ENCODE measurements at regions not wholly inside any gene's neighbourhood (a gene's known extent, or its start where the extent isn't known, plus 50 kb on each side); places are given as distances from the start of the nearest gene placed in this dataset.

DNA sequence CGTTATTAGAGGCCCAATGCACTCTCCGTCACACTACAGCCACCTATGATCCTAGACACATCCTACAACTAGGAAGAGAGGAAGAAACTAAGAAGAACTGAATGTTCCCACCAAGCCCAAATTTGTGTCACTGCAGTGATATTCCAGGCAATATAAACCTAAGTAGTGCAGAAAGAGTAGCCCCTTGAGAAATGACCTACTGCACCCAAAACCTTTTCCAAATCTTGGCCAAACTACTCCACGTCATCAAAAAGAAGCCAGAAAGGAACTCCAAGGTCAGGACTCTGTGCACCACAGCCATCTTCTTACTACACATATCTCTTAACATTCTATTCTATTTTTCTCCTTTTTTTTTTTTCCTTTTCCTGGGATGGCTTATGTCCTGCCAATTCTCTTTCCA is 60.2 kb downstream of the ADAMTS1 start:
- no peaks in the 10 kb centered on the region for H3K36me3 Mint-ChIP-seq (ENCODE audit: low read depth)
- POLR2A ChIA-PET: no interaction called here
- H3K4me1 Mint-ChIP-seq (ENCODE audit: low read depth): no peaks in the 10 kb centered on the region
- intact Hi-C loops (cut with micrococcal nuclease): no loop called here
- CTCF ChIA-PET: no interaction called here
- no peak for ATAC-seq
- TF ChIP-seq, protein P1, sequence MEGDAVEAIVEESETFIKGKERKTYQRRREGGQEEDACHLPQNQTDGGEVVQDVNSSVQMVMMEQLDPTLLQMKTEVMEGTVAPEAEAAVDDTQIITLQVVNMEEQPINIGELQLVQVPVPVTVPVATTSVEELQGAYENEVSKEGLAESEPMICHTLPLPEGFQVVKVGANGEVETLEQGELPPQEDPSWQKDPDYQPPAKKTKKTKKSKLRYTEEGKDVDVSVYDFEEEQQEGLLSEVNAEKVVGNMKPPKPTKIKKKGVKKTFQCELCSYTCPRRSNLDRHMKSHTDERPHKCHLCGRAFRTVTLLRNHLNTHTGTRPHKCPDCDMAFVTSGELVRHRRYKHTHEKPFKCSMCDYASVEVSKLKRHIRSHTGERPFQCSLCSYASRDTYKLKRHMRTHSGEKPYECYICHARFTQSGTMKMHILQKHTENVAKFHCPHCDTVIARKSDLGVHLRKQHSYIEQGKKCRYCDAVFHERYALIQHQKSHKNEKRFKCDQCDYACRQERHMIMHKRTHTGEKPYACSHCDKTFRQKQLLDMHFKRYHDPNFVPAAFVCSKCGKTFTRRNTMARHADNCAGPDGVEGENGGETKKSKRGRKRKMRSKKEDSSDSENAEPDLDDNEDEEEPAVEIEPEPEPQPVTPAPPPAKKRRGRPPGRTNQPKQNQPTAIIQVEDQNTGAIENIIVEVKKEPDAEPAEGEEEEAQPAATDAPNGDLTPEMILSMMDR (IDR thresholded peaks at IDR 0.05): no peak
- no peaks in the 10 kb centered on the region for H3K9me3 Mint-ChIP-seq
- no peak overlapping the region for H3K4me3 Mint-ChIP-seq
- H3K27ac Mint-ChIP-seq: no peak overlapping the region
- DNase-seq: no peak
- H3K27me3 Mint-ChIP-seq: no peaks in the 10 kb centered on the region

DNA sequence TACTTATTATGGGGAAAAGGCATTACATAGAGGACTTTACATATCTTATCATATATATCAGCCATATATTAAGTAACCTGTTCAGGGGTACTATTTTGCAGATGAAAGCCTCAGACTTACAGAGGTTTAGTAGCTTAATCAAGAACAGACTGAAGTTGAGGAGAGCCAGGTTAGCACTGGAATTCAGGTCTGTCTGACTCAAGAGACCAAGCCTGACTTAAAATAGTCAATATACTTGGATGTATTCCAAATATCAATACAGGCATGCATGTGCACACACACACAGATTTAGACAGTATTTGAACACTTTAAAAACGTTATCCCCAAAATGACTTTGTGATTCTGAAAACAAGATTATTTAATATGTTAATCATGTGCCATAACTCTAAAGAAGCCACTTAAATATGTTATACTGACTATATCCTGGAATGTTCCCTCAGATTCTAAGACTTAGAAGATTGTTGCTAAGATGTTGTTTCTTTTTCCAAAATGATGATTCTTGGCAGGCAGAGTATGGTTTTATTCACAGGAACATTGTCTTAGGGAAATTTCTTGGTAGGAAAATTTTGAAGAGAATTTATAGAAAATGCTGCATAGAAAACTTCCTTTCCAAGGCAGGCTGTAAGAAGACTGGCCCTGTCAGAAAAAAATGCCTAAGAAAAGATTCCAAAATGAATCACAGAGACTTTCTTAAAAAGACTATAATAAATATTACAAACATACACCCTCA is 61.6 kb downstream of the ADAMTS1 start:
- Mint-ChIP-seq H3K27me3 (no peaks in the 10 kb centered on the region), H3K4me1 (ENCODE audit: low read depth) (no peaks in the 10 kb centered on the region), H3K36me3 (ENCODE audit: low read depth) (no peaks in the 10 kb centered on the region), H3K27ac (no peak overlapping the region), H3K9me3 (no peaks in the 10 kb centered on the region), H3K4me3 (no peak overlapping the region)
- ChIA-PET POLR2A (interaction anchor here (0.6 kb wide), 1 partner anchor 944 kb away, joined by 3 read pairs; no protein-coding TSS in a partner anchor), CTCF (interaction anchor here (0.7 kb wide), 1 partner anchor 32 kb away, joined by 3 read pairs; no protein-coding TSS in a partner anchor)
- DNase-seq: no peak
- TF ChIP-seq, protein P1 (IDR thresholded peaks at IDR 0.05): no peak
- ATAC-seq: no peak
- intact Hi-C loops (cut with micrococcal nuclease): no loop called here

DNA sequence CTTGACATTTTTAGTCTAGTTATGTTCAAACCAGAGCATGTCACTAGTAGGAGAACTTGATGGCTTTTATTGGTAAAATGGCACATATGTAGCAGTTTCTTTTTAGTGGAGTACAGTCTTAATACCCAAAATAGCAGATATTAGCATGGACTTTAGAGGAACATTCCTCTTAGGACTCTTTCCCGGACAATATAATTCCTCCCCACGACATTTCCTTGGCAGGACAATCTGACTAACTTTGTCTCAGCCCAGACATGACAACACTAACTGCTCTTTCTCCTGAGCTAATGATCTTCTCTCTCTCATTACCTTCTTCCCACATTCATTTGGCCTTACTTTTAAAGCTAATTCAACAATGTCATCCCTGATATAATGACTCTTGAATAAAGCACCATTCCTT is 62.5 kb downstream of the ADAMTS1 start:
- Mint-ChIP-seq H3K27me3 (no peaks in the 10 kb centered on the region), H3K36me3 (ENCODE audit: low read depth) (no peaks in the 10 kb centered on the region), H3K27ac (no peak overlapping the region), H3K9me3 (no peaks in the 10 kb centered on the region), H3K4me1 (ENCODE audit: low read depth) (no peaks in the 10 kb centered on the region), H3K4me3 (no peak overlapping the region)
- TF ChIP-seq, protein P1 (IDR thresholded peaks at IDR 0.05): no peak
- ChIA-PET CTCF (interaction anchor here (0.7 kb wide), 1 partner anchor 33 kb away, joined by 3 read pairs; no protein-coding TSS in a partner anchor), POLR2A (interaction anchor here (0.5 to 0.6 kb wide), 2 partner anchors 276 to 945 kb away, joined by 3 read pairs; no protein-coding TSS in a partner anchor)
- intact Hi-C loops (cut with micrococcal nuclease): no loop called here
- no peak for ATAC-seq
- DNase-seq: no peak

DNA sequence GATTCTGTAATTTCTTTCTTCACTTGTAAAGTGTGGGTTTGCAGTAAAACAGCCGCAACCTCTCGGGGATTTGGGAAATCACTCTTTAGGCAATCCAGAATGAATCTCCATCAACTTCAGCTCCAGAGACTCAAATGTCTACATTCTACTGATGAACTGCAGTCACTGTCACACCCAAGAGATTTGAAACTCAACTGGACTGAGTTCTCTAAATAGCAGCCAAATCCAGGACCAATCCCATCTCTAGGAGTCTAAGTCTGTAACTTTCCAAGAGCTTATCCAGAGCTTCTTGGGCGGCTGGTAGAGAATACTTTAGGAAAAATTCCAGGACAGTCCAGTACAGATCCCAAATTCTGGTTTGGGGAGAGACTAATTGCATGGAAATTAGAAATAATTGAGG is 62.9 kb downstream of the ADAMTS1 start:
- TF ChIP-seq, protein P1 (IDR thresholded peaks at IDR 0.05): no peak
- Mint-ChIP-seq H3K4me3 (no peak overlapping the region), H3K4me1 (ENCODE audit: low read depth) (no peaks in the 10 kb centered on the region), H3K36me3 (ENCODE audit: low read depth) (no peaks in the 10 kb centered on the region), H3K27me3 (no peaks in the 10 kb centered on the region), H3K27ac (no peak overlapping the region), H3K9me3 (no peaks in the 10 kb centered on the region)
- ChIA-PET POLR2A (interaction anchor here (0.5 to 0.6 kb wide), 2 partner anchors 276 to 973 kb away, joined by 3 to 4 read pairs; no protein-coding TSS in a partner anchor), CTCF (no interaction called here)
- no peak for DNase-seq
- no peak for ATAC-seq
- intact Hi-C loops (cut with micrococcal nuclease): no loop called here

DNA sequence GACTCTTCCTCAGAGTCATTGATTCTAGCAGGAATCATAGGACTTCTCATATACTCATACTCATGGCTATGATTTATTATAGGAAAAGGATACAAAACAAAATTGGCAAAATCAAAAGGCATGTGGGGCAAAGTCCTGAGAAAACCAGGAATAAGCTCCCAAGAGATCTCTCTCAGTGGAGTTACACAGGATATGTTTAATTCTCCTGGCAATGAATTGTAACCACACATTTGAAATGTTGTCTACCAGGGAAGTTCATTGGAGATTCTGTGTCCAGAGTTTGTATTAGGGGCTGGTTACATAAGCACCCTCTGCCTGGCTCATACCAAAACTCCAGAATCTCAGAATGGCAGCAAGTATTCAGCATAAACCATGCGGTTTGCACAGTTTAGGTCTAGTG is 63.9 kb downstream of the ADAMTS1 start:
- no peak for ATAC-seq
- POLR2A ChIA-PET: no interaction called here

More for the DNA sequence above, 63.9 kb downstream of the ADAMTS1 start:
- H3K4me1 Mint-ChIP-seq (ENCODE audit: low read depth): no peaks in the 10 kb centered on the region
- peaks cover 2% of the 10 kb centered on the region for H3K27me3 Mint-ChIP-seq
- H3K4me3 Mint-ChIP-seq: no peak overlapping the region
- H3K27ac Mint-ChIP-seq: no peak overlapping the region
- no peaks in the 10 kb centered on the region for H3K9me3 Mint-ChIP-seq
- TF ChIP-seq, protein P1 (IDR thresholded peaks at IDR 0.05): no peak
- no peaks in the 10 kb centered on the region for H3K36me3 Mint-ChIP-seq (ENCODE audit: low read depth)
- CTCF ChIA-PET: no interaction called here
- DNase-seq: no peak
- intact Hi-C loops (cut with micrococcal nuclease): no loop called here
